GM13977 (cell line): ENCODE measurements at regions not wholly inside any gene's neighbourhood (a gene's known extent, or its start where the extent isn't known, plus 50 kb on each side); places are given as distances from the start of the nearest gene placed in this dataset.

Source experiments
- DNase-seq: peaks from one replicate; pipeline ENCODE4 v3.0.0; 2012; ENCODE audit warnings: low spot score
- CTCF ChIP-seq: IDR thresholded peaks from 2 replicates; pipeline ENCODE4 v1.5.1; 2012; ENCODE audit warnings: mild to moderate bottlenecking, control low read depth; ENCODE audit not compliant: insufficient read depth; ENCODE audit errors: extremely low read depth, missing control alignments
- in situ Hi-C: fragments of 300-500 bp; cut with MboI; formaldehyde crosslinking; loops from one replicate; pipeline ENCODE4 v1.12.0; 2022; ENCODE audit warnings: low sequenced_read_pairs, low pct_unique_long_range_greater_than_20kb, mixed read lengths, inconsistent platforms; ENCODE audit not compliant: unreplicated experiment

- in situ Hi-C loops = no loop called here
- no peak for DNase-seq
- TF ChIP-seq CTCF = no peak
Observed at GRCh38 chr11:90756617-90757016, 533.8 kb upstream of the CHORDC1 start.

- no peak for TF ChIP-seq CTCF
- in situ Hi-C loops = no loop called here
- DNase-seq = no peak
Observed at GRCh38 chr11:90753546-90753945, 530.7 kb upstream of the CHORDC1 start.

- in situ Hi-C loops = no loop called here
- no peak for TF ChIP-seq CTCF
- DNase-seq = no peak
Observed at GRCh38 chr11:90747057-90747456, 524.2 kb upstream of the CHORDC1 start.

- DNase-seq = no peak
- in situ Hi-C loops = no loop called here
Observed at GRCh38 chr11:90744169-90744568, 521.3 kb upstream of the CHORDC1 start.

GRCh38 chr11:90738799-90739198 lies 516.0 kb upstream of the CHORDC1 start:
- in situ Hi-C loops = no loop called here
- no peak for TF ChIP-seq CTCF
- no peak for DNase-seq

More at GRCh38 chr11:90744169-90744568, 521.3 kb upstream of the CHORDC1 start:
- TF ChIP-seq CTCF = no peak

GRCh38 chr11:90737444-90738050 lies 514.7 kb upstream of the CHORDC1 start:
- DNase-seq = no peak
- TF ChIP-seq CTCF = no peak
- in situ Hi-C loops = no loop called here
